Right lobe of liver (tissue), 4 donors: ENCODE measurements at regions not wholly inside any gene's neighbourhood (a gene's known extent, or its start where the extent isn't known, plus 50 kb on each side); places are given as distances from the start of the nearest gene placed in this dataset.

Source experiments
- POLR2A ChIP-seq: fragments of 450-650 bp; IDR thresholded peaks from one replicate; pipeline ENCODE4 v1.6.1; 2017; ENCODE audit warnings: antibody characterized with exemption, mild to moderate bottlenecking
- TF ChIP-seq, protein P1 (sequence below), 4 donors: fragments of 200-600 bp in 3 of 4; fragments of 450-650 bp in 1 of 4; IDR thresholded peaks; one replicate each; pipeline versions ENCODE4 v1.5.1 to v1.8.0; 2016 to 2022; ENCODE audit warnings: antibody characterized with exemption in 4 of 4, mild to moderate bottlenecking in 2 of 4
- donor health status: DM: no; HTN: no; CAD: no.
- donor health status: DM: no; HTN: no; CAD: no.
- donor health status: DM: no; HTN: yes; CAD: no.

DNA sequence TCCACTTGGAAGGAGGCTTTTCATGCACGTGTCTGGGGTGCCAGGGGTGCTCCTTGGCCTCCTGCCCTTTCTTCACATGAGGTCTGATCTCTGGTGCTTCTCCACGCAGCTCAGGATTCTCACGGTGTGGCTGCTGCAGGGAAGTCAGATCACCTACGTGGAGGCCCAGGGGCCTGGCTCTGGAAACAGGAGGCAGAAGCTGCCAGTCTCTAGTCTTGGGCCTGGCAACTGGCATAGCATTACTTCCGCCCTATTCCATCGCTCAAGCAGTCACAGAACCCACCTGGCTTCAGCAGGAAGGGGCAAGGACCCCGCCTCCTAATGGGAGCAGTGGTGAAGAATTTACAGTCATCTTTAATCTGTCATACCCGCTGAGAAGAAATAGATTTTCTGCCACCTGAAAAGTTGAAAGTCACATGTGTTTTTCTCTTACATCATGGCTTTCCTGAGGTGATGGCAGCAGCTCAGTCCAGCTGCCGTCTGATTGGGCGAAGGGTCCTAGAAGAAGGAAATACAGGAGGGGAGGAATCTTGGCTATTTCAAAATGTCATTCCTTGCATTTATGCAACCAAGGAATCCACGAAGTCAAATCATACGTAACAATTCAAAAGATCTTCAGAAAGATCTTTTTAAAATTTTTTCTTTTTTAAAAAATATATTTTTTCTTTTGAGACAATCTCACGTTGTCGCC is 50.1 kb upstream of the DKK3 start:
- TF ChIP-seq, protein P1, sequence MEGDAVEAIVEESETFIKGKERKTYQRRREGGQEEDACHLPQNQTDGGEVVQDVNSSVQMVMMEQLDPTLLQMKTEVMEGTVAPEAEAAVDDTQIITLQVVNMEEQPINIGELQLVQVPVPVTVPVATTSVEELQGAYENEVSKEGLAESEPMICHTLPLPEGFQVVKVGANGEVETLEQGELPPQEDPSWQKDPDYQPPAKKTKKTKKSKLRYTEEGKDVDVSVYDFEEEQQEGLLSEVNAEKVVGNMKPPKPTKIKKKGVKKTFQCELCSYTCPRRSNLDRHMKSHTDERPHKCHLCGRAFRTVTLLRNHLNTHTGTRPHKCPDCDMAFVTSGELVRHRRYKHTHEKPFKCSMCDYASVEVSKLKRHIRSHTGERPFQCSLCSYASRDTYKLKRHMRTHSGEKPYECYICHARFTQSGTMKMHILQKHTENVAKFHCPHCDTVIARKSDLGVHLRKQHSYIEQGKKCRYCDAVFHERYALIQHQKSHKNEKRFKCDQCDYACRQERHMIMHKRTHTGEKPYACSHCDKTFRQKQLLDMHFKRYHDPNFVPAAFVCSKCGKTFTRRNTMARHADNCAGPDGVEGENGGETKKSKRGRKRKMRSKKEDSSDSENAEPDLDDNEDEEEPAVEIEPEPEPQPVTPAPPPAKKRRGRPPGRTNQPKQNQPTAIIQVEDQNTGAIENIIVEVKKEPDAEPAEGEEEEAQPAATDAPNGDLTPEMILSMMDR (IDR thresholded peaks at IDR 0.05), result no peak
- TF ChIP-seq POLR2A, result no peak
